ENCODE measurements at regions not wholly inside any gene's neighbourhood (a gene's known extent, or its start where the extent isn't known, plus 50 kb on each side); places are given as distances from the start of the nearest gene placed in this dataset.

GRCh38 chr5:124192716-124193115 lies 553.7 kb downstream of the ZNF608 start:
- dilution Hi-C loops (cut with MboI; ENCODE audit: extremely low pct_ligation_motif_present, low sequenced_read_pairs) (no loop called here), intact Hi-C loops (cut with micrococcal nuclease) (no loop called here)
- TF ChIP-seq POLR2AphosphoS5 (IDR thresholded peaks at IDR 0.05; ENCODE audit: insufficient read depth, low read depth, low read length) (no peak), FOS (IDR thresholded peaks at IDR 0.05; ENCODE audit: borderline replicate concordance, insufficient read depth, low read length) (no peak), POLR2A (IDR thresholded peaks at IDR 0.05; ENCODE audit: low read depth, low read length) (no peak), MAX (IDR thresholded peaks at IDR 0.05; ENCODE audit: insufficient read depth, insufficient read length) (no peak), JUN (IDR thresholded peaks at IDR 0.05; ENCODE audit: borderline replicate concordance, insufficient read depth, insufficient read length, low read depth) (no peak), MYC (IDR thresholded peaks at IDR 0.05; ENCODE audit: low read depth, low read length) (no peak), CTCF (IDR thresholded peaks at IDR 0.05; ENCODE audit: extremely low read depth in 1 of 2, insufficient read depth in 1 of 2, low read depth in 1 of 2, low read length in 2 of 2) (no peak), GATA2 (IDR thresholded peaks at IDR 0.05; ENCODE audit: insufficient read depth, insufficient read length, low read depth, low read length) (no peak), EZH2 (IDR thresholded peaks at IDR 0.05; ENCODE audit: borderline replicate concordance, low read depth, low read length, severe bottlenecking) (no peak)
- Histone ChIP-seq H3K27ac (ENCODE audit: insufficient read depth, low read depth, low read length) (no peak overlapping the region), H3K79me2 (ENCODE audit: control insufficient read depth, insufficient read depth, low read length) (no peaks in the 10 kb centered on the region), H3K4me1 (ENCODE audit: control insufficient read depth, extremely low read depth, insufficient read depth, low read length) (peaks cover 7% of the 10 kb centered on the region), H3K4me3 (replicated peaks in 1 of 3; ENCODE audit: insufficient read depth in 1 of 3, low read depth in 1 of 3, low read length in 3 of 3) (no peak overlapping the region), H2AFZ (ENCODE audit: low read depth, low read length) (no peak overlapping the region), H3K4me2 (ENCODE audit: insufficient read depth, low read length) (no peak overlapping the region), H3K9ac (replicated peaks; ENCODE audit: extremely low read depth, insufficient read depth, low read length) (no peak overlapping the region), H3K9me3 (replicated peaks; ENCODE audit: control insufficient read depth, insufficient read depth, low read length) (no peaks in the 10 kb centered on the region), H3K36me3 (ENCODE audit: control insufficient read depth in 2 of 2, extremely low read depth in 1 of 2, insufficient read depth in 2 of 2, low read length in 2 of 2) (no peaks in the 10 kb centered on the region), H4K20me1 (replicated peaks; ENCODE audit: control insufficient read depth, extremely low read depth, insufficient read depth, low read length) (no peaks in the 10 kb centered on the region), H3K27me3 (ENCODE audit: control insufficient read depth in 2 of 2, insufficient read depth in 2 of 2, low read length in 2 of 2) (no peaks in the 10 kb centered on the region), H3K9me1 (replicated peaks; ENCODE audit: control insufficient read depth, extremely low read depth, insufficient read depth, low read length) (no peaks in the 10 kb centered on the region)
- DNase-seq (ENCODE audit: low read depth, low spot score) (no peak), FAIRE-seq (no peak)
- ChIA-PET CTCF (no interaction called here), POLR2A (no interaction called here)
- BruUV-seq (replicated peaks), result no TSS peak

All from endothelial cell of umbilical vein (primary cell).